HCT116 (cell line): ENCODE measurements at regions not wholly inside any gene's neighbourhood (a gene's known extent, or its start where the extent isn't known, plus 50 kb on each side); places are given as distances from the start of the nearest gene placed in this dataset.

Source experiments
- ATF3 ChIP-seq: IDR thresholded peaks from 2 replicates; pipeline ENCODE4 v1.6.1; 2012
- CTCF ChIP-seq, 3 experiments: fragments of 200-600 bp in 1 of 3; sonication (generic) in 1 of 3; IDR thresholded peaks in 2 of 3; conservative IDR thresholded peaks in 1 of 3; 2 replicates each; pipeline ENCODE4 v1.5.1; 2012 to 2017; ENCODE audit warnings: low read depth in 2 of 3, low read length in 2 of 3, antibody characterized with exemption in 1 of 3, borderline replicate concordance in 1 of 3, control low read depth in 1 of 3, mild to moderate bottlenecking in 1 of 3, mixed read lengths in 1 of 3, mixed run types in 1 of 3, moderate library complexity in 1 of 3; ENCODE audit not compliant: insufficient read depth in 1 of 3
- EZH2phosphoT487 ChIP-seq: fragments of 200-600 bp; IDR thresholded peaks from 2 replicates; pipeline ENCODE4 v1.6.1; 2018; ENCODE audit warnings: antibody characterized with exemption, borderline replicate concordance
- MAX ChIP-seq: IDR thresholded peaks from 2 replicates; pipeline ENCODE4 v1.6.1; 2012
- POLR2A ChIP-seq: IDR thresholded peaks from 2 replicates; pipeline ENCODE4 v1.7.0; 2011; ENCODE audit warnings: borderline replicate concordance; ENCODE audit not compliant: insufficient read depth, insufficient read length; ENCODE audit errors: extremely low read depth

- TF ChIP-seq ATF3 (no peak), MAX (no peak), POLR2A (no peak), CTCF (IDR thresholded peaks at IDR 0.05 in 2 of 3, conservative IDR thresholded peaks at IDR 0.05 in 1 of 3; ENCODE audit: borderline replicate concordance in 1 of 3, insufficient read depth in 1 of 3, low read depth in 2 of 3, low read length in 2 of 3) (no peak), EZH2phosphoT487 (no peak)
These were observed 209.8 kb upstream of the PRMT6 start for GRCh38 chr1:106846656-106847055.
